Thyroid gland (tissue), 4 donors: ENCODE measurements at regions not wholly inside any gene's neighbourhood (a gene's known extent, or its start where the extent isn't known, plus 50 kb on each side); places are given as distances from the start of the nearest gene placed in this dataset.

Experiments
- DNase-seq, 2 donors: peaks; one replicate each; pipeline ENCODE4 v3.0.0-alpha.2; 2019
- H3K27ac ChIP-seq, 3 donors: fragments of 200-600 bp; sonication (generic); 1 replicate in 2 of 3; 2 replicates in 1 of 3; pipeline ENCODE4 v1.5.1; 2016 to 2019; ENCODE audit warnings: mild to moderate bottlenecking in 1 of 3, moderate library complexity in 1 of 3
- H3K27me3 ChIP-seq: fragments of 200-600 bp; sonication (generic); one replicate; pipeline ENCODE4 v1.5.1; 2019
- H3K36me3 ChIP-seq, 2 donors: fragments of 200-600 bp; sonication (generic); one replicate each; pipeline ENCODE4 v1.5.1; 2016 to 2019
- H3K4me1 ChIP-seq, 2 donors: fragments of 200-600 bp; sonication (generic); one replicate each; pipeline ENCODE4 v1.5.1; 2017 to 2019
- H3K4me3 ChIP-seq, 3 donors: fragments of 200-600 bp; sonication (generic); replicated peaks in 1 of 3; 1 replicate in 2 of 3; 2 replicates in 1 of 3; pipeline ENCODE4 v1.5.1; 2016; ENCODE audit warnings: mild to moderate bottlenecking in 1 of 3
- H3K9me3 ChIP-seq: fragments of 200-600 bp; sonication (generic); one replicate; pipeline ENCODE4 v1.5.1; 2017
- POLR2A ChIP-seq, 2 donors: fragments of 450-650 bp; IDR thresholded peaks; one replicate each; pipeline ENCODE4 v1.6.1; 2017; ENCODE audit warnings: antibody characterized with exemption in 2 of 2, mild to moderate bottlenecking in 2 of 2, moderate library complexity in 1 of 2
- WGBS, 2 donors: methylation state at CpG; one replicate each; pipeline ENCODE4 v1.1.5; 2017; 5-methylcytosine and 5-hydroxymethylcytosine counted together
- intact Hi-C: fragments of 100-400 bp; cut with DNase I; formaldehyde crosslinking; loops from one replicate; pipeline ENCODE4 v1.15.1; 2023
- TF ChIP-seq, protein P1 (sequence below), 6 experiments: fragments of 200-600 bp in 3 of 6; fragments of 450-650 bp in 3 of 6; sonication (generic) in 3 of 6; IDR thresholded peaks; one replicate each; pipeline ENCODE4 v1.5.1; 2016 to 2019; ENCODE audit warnings: antibody characterized with exemption in 6 of 6, mild to moderate bottlenecking in 2 of 6, inconsistent platforms in 1 of 6, moderate library complexity in 1 of 6

DNA sequence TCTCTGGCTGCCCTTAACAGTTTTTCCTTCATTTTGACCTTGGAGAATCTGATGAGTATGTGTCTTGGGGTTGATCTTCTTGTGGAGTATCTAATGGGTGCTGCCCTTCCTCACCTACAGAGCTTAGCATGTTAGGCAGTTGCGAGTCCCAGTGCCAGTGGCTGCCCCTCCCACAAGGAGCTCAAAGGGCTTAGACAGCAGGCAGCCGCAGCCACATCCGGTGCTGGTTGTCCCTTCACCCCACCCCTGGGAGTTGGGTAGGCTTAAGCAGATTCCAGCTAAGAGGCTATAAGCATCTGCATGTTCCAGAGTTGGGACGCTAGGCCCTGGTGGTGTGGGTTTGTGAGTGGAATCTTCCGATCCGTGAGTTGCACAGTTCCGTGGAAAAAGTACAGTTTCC lies 322.1 kb upstream of the ARX start:
- no peak for DNase-seq
- 83 to 100% methylated on average over 1 to 3 of the region's 7 CpGs for WGBS, 2 donors
- no peak for TF ChIP-seq POLR2A (IDR thresholded peaks at IDR 0.05)
- TF ChIP-seq, protein P1, sequence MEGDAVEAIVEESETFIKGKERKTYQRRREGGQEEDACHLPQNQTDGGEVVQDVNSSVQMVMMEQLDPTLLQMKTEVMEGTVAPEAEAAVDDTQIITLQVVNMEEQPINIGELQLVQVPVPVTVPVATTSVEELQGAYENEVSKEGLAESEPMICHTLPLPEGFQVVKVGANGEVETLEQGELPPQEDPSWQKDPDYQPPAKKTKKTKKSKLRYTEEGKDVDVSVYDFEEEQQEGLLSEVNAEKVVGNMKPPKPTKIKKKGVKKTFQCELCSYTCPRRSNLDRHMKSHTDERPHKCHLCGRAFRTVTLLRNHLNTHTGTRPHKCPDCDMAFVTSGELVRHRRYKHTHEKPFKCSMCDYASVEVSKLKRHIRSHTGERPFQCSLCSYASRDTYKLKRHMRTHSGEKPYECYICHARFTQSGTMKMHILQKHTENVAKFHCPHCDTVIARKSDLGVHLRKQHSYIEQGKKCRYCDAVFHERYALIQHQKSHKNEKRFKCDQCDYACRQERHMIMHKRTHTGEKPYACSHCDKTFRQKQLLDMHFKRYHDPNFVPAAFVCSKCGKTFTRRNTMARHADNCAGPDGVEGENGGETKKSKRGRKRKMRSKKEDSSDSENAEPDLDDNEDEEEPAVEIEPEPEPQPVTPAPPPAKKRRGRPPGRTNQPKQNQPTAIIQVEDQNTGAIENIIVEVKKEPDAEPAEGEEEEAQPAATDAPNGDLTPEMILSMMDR (IDR thresholded peaks at IDR 0.05): no peak
- intact Hi-C loops: no loop called here
- no peaks in the 10 kb centered on the region for H3K36me3 ChIP-seq
- H3K4me3 ChIP-seq: no peak overlapping the region
- no peak overlapping the region for H3K27ac ChIP-seq
- no peaks in the 10 kb centered on the region for H3K4me1 ChIP-seq
- no peaks in the 10 kb centered on the region for H3K9me3 ChIP-seq
- no peaks in the 10 kb centered on the region for H3K27me3 ChIP-seq

- H3K4me1 ChIP-seq: no peaks in the 10 kb centered on the region
- no peaks in the 10 kb centered on the region for H3K36me3 ChIP-seq
- no peak overlapping the region for H3K27ac ChIP-seq
- TF ChIP-seq POLR2A (IDR thresholded peaks at IDR 0.05): no peak
- TF ChIP-seq, protein P1 (IDR thresholded peaks at IDR 0.05): no peak
- no peak overlapping the region for H3K4me3 ChIP-seq
- intact Hi-C loops: no loop called here
- 84 to 87% methylated on average over 2 of the region's 2 CpGs for WGBS, 2 donors
- H3K9me3 ChIP-seq: no peaks in the 10 kb centered on the region
- DNase-seq: no peak
- H3K27me3 ChIP-seq: no peaks in the 10 kb centered on the region
These were observed 285.2 kb upstream of the ARX start for GRCh38 chrX:25300994-25301393.

- H3K4me1 ChIP-seq: no peaks in the 10 kb centered on the region
- H3K4me3 ChIP-seq: no peak overlapping the region
- H3K9me3 ChIP-seq: no peaks in the 10 kb centered on the region
- H3K27me3 ChIP-seq: no peaks in the 10 kb centered on the region
- TF ChIP-seq, protein P1 (IDR thresholded peaks at IDR 0.05): no peak
- no peak for TF ChIP-seq POLR2A (IDR thresholded peaks at IDR 0.05)
- no peak overlapping the region for H3K27ac ChIP-seq
- intact Hi-C loops: no loop called here
- no peak for DNase-seq
- no peaks in the 10 kb centered on the region for H3K36me3 ChIP-seq
- WGBS, 2 donors: 56 to 63% methylated on average over 1 of the region's 1 CpG
These were observed 281.1 kb upstream of the ARX start for GRCh38 chrX:25296850-25297249.

DNA sequence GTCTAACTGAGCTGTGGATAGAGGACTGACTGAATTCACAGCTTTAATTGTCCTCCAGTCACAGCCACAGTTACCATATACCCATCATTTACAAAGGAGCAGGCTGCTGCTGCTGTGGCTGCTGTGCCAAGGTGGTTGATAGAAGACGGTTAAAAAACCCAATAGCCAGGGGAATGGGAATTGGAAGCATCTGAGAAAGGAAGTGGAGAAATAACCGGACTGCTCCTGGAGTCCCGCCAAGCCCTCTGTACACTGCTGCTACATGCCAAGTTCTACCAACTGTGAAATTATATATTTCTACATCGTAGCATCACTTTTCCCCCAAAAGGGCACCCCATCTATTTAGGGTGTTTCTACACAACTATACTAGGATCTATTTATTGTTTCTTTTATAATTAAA lies 279.7 kb upstream of the ARX start:
- H3K36me3 ChIP-seq: no peaks in the 10 kb centered on the region
- no peak overlapping the region for H3K27ac ChIP-seq
- H3K4me1 ChIP-seq: no peaks in the 10 kb centered on the region
- no peaks in the 10 kb centered on the region for H3K9me3 ChIP-seq
- no peak overlapping the region for H3K4me3 ChIP-seq
- 36 to 40% methylated on average over 4 of the region's 4 CpGs for WGBS, 2 donors
- TF ChIP-seq POLR2A (IDR thresholded peaks at IDR 0.05): no peak
- TF ChIP-seq, protein P1 (IDR thresholded peaks at IDR 0.05): no peak
- intact Hi-C loops: no loop called here
- no peak for DNase-seq
- no peaks in the 10 kb centered on the region for H3K27me3 ChIP-seq

- 71 to 74% methylated on average over 1 of the region's 1 CpG for WGBS, 2 donors
- Histone ChIP-seq H3K36me3 (no peaks in the 10 kb centered on the region), H3K4me3 (no peak overlapping the region), H3K4me1 (no peaks in the 10 kb centered on the region), H3K9me3 (no peaks in the 10 kb centered on the region), H3K27ac (no peak overlapping the region), H3K27me3 (no peaks in the 10 kb centered on the region)
- no peak for DNase-seq
- intact Hi-C loops: no loop called here
- no peak for TF ChIP-seq POLR2A (IDR thresholded peaks at IDR 0.05)
- TF ChIP-seq, protein P1 (IDR thresholded peaks at IDR 0.05): no peak
These were observed 274.4 kb upstream of the ARX start for GRCh38 chrX:25290132-25290531.
